ENCODE measurements at regions not wholly inside any gene's neighbourhood (a gene's known extent, or its start where the extent isn't known, plus 50 kb on each side); places are given as distances from the start of the nearest gene placed in this dataset.
A peak's percentile ranks its signal among the peaks of the same experiment; 100 is the strongest.

DNA sequence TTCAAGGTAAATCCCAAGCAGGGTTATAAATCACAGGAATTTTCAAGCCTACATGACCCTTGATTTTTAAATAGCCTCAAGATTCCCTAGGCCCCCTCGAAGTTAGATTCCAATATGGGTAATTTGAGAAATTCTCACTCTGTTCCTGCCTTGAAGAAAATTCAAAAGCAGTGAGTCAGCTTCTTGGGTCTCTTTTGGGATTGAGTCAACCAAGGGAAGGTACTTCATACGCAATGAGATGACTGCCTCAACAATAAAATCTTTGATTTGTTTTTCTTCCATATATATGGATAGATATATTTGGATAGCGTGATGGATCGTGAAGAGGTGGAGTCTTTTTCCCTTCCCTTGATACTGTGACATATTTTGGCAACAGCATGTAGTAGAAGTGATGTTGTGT, 180.4 kb upstream of the ATP2B1 start:
- Histone ChIP-seq H3K9me3 (ENCODE audit: control insufficient read depth, low read length) (no peaks in the 10 kb centered on the region), H3K27me3 (ENCODE audit: control insufficient read depth, insufficient read depth, low read length, poor library complexity, severe bottlenecking) (no peaks in the 10 kb centered on the region), H3K4me3 (ENCODE audit: insufficient read depth, low read depth, low read length) (no peak overlapping the region), H3K36me3 (ENCODE audit: control insufficient read depth, insufficient read depth, low read length) (no peaks in the 10 kb centered on the region), H3K27ac (ENCODE audit: insufficient read depth, low read depth, low read length, poor library complexity, severe bottlenecking) (no peak overlapping the region), H3K4me1 (ENCODE audit: control insufficient read depth, insufficient read depth, low read length) (peaks cover 20% of the 10 kb centered on the region)
- 95 to 100% methylated on average over 4 of the region's 4 CpGs for WGBS, 2 experiments

DNA sequence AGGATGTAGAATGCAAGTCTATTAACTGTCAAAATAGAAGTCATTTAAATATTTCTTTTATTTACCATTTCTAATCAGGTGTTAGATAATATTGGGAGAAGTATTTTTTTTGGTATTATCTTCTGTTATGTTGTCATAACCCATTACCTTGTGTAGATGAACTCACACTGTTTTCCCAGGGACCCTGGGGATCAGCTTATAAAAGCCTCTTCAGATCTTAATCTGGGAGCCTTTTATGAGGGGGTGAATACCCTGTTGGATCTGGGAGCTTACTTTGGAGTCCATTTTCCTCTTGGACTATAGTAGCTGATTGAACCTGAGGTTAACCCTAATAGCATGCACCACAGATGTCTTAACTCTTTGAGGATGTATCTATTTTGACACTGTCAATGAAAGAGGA, 176.3 kb upstream of the ATP2B1 start:
- no peaks in the 10 kb centered on the region for H3K27me3 ChIP-seq (ENCODE audit: control insufficient read depth, insufficient read depth, low read length, poor library complexity, severe bottlenecking)
- H3K4me1 ChIP-seq (ENCODE audit: control insufficient read depth, insufficient read depth, low read length), result peaks cover 42% of the 10 kb centered on the region
- H3K36me3 ChIP-seq (ENCODE audit: control insufficient read depth, insufficient read depth, low read length), result no peaks in the 10 kb centered on the region
- H3K4me3 ChIP-seq (ENCODE audit: insufficient read depth, low read depth, low read length), result no peak overlapping the region
- H3K9me3 ChIP-seq (ENCODE audit: control insufficient read depth, low read length), result no peaks in the 10 kb centered on the region
- peak overlapping the region; percentile 11 for H3K27ac ChIP-seq (ENCODE audit: insufficient read depth, low read depth, low read length, poor library complexity, severe bottlenecking)

DNA sequence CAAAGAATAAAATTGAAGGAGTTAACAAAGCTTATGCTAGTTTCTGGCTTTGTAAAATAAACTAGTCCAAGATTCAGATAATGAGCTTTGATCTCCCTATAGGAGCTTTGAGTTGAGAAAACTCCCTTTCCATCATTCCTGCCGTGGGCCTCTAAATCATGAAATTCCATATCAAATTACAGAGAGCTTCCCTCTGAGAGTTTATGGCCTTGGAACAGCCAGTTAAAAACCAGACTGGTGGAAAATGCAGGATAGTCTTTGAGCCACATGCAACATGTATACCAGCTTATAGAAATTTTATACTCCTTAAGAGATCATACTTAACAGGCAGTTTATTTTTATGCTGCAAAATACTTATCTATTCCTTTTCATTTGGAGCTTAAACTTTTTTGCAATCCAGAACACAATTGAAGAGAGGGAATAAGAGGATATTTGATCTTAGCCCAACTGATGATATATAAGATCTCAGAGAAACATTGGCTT, 175.8 kb upstream of the ATP2B1 start:
- Histone ChIP-seq H3K9me3 (ENCODE audit: control insufficient read depth, low read length) (no peaks in the 10 kb centered on the region), H3K36me3 (ENCODE audit: control insufficient read depth, insufficient read depth, low read length) (no peaks in the 10 kb centered on the region), H3K4me1 (ENCODE audit: control insufficient read depth, insufficient read depth, low read length) (peaks cover 42% of the 10 kb centered on the region), H3K27ac (ENCODE audit: insufficient read depth, low read depth, low read length, poor library complexity, severe bottlenecking) (peak overlapping the region; percentile 59), H3K27me3 (ENCODE audit: control insufficient read depth, insufficient read depth, low read length, poor library complexity, severe bottlenecking) (no peaks in the 10 kb centered on the region), H3K4me3 (ENCODE audit: insufficient read depth, low read depth, low read length) (no peak overlapping the region)
- WGBS, 2 experiments, result 0% methylated on average over 1 of the region's 1 CpG

DNA sequence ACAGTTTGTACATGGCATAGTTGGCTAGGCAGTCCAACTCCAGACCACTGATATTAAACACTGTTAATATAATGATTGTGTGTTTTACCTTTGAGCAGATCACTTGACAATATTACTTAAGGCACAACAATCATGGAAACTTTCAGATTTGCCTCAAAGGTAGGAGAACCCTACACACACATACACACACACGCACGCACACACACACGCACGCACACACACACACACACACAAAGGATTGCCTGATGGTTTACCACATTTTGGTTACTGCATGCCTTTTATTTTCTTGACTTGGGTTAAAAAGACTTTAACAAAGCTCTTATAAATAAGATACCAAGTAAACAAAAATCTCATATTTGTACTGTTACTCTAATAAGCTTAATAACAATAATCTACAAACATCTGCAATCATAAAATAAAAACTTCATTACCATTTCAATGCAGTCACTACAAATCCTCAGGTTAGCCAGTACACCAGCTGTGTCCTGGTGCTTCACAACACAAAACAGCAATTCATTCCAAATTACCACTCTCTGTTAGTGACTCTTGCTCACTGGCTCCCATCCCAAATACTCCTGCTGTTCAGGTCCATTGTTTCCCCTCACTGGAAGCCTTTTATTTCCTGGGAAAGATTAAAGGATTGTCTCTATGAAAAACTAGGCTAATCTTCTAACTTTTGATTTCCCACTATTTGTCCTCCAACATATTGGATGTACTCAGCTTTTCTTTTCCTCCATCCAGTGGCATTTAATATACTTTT, 175.2 kb upstream of the ATP2B1 start:
- H3K4me1 ChIP-seq (ENCODE audit: control insufficient read depth, insufficient read depth, low read length), result peaks cover 42% of the 10 kb centered on the region
- peak overlapping the region; percentile 59 for H3K27ac ChIP-seq (ENCODE audit: insufficient read depth, low read depth, low read length, poor library complexity, severe bottlenecking)
- no peaks in the 10 kb centered on the region for H3K36me3 ChIP-seq (ENCODE audit: control insufficient read depth, insufficient read depth, low read length)
- no peaks in the 10 kb centered on the region for H3K27me3 ChIP-seq (ENCODE audit: control insufficient read depth, insufficient read depth, low read length, poor library complexity, severe bottlenecking)
- no peak overlapping the region for H3K4me3 ChIP-seq (ENCODE audit: insufficient read depth, low read depth, low read length)
- no peaks in the 10 kb centered on the region for H3K9me3 ChIP-seq (ENCODE audit: control insufficient read depth, low read length)
- WGBS, 2 experiments, result 35 to 55% methylated on average over 4 of the region's 4 CpGs

DNA sequence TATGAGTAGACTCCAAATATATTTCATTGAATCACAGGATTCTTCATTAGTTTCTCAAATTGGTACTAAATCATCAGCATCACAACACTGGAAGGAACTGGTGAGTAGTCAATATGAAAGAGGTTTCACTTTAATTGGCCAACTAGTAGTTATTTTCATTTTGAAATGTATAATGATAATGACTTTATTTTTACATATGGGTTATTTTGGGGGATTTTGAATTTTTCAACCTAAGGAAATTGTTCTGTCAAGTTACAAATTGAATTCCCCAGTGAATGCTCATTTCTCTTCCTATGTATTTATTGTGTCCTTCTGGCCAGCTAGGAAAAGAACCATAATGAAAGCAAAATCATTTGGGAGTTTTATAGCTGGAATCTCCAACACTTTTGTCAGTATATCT, 174.2 kb upstream of the ATP2B1 start:
- H3K4me3 ChIP-seq (ENCODE audit: insufficient read depth, low read depth, low read length), result no peak overlapping the region
- peaks cover 42% of the 10 kb centered on the region for H3K4me1 ChIP-seq (ENCODE audit: control insufficient read depth, insufficient read depth, low read length)
- H3K27ac ChIP-seq (ENCODE audit: insufficient read depth, low read depth, low read length, poor library complexity, severe bottlenecking), result no peak overlapping the region
- H3K9me3 ChIP-seq (ENCODE audit: control insufficient read depth, low read length), result no peaks in the 10 kb centered on the region
- no peaks in the 10 kb centered on the region for H3K36me3 ChIP-seq (ENCODE audit: control insufficient read depth, insufficient read depth, low read length)
- H3K27me3 ChIP-seq (ENCODE audit: control insufficient read depth, insufficient read depth, low read length, poor library complexity, severe bottlenecking), result no peaks in the 10 kb centered on the region

DNA sequence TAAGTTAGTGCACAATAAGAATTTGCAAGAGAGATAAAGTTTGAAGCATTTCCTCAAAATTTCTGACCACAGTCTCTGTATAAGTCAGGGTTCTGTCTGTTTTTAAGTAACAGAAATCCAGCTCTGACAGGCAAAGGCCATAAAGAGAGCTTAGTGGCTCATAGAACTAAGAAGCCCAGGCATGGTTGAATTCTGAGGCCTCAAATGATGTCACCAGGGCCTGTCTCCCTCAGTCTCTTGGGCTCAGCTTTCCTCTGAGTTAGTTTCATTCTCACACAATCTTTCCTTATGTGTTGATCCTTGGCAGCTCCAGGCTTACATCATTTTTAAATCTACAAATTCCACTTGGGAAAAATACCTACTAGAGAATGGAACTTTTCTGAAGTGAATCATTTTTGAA, 173.4 kb upstream of the ATP2B1 start:
- Histone ChIP-seq H3K4me3 (ENCODE audit: insufficient read depth, low read depth, low read length) (no peak overlapping the region), H3K36me3 (ENCODE audit: control insufficient read depth, insufficient read depth, low read length) (no peaks in the 10 kb centered on the region), H3K27me3 (ENCODE audit: control insufficient read depth, insufficient read depth, low read length, poor library complexity, severe bottlenecking) (no peaks in the 10 kb centered on the region), H3K27ac (ENCODE audit: insufficient read depth, low read depth, low read length, poor library complexity, severe bottlenecking) (no peak overlapping the region), H3K4me1 (ENCODE audit: control insufficient read depth, insufficient read depth, low read length) (peaks cover 42% of the 10 kb centered on the region), H3K9me3 (ENCODE audit: control insufficient read depth, low read length) (no peaks in the 10 kb centered on the region)

DNA sequence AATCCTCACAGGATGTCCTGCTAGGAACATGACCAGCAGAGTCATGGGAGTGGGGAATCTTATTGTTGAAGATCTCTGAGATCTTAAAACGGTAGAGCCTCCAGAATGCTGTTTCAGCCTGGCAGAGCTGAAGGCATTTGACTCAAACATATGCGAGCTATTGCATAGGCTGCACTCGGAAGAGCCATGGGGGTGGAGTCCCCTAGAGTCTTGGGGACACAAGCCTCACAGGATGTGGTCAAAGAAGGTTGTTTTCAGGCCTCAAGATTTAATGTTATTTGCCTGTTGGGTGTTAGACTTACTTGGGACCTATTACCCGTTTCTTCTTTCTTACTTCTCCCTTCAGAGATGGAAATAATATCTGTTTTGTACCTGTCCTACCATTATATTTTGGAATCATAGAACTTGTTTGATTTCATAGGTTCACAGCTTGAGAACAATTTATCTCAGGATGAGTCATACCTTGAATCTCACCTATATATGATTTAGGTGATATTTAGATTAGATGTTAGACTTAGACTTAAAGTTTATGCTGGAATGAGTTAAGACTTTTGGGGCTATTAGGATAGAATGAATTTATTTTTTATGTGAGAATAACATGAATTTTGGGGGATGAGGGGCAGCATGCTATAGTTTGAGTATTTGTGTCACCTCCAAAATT, 172.2 kb upstream of the ATP2B1 start:
- H3K27ac ChIP-seq (ENCODE audit: insufficient read depth, low read depth, low read length, poor library complexity, severe bottlenecking), result no peak overlapping the region
- H3K4me1 ChIP-seq (ENCODE audit: control insufficient read depth, insufficient read depth, low read length), result peaks cover 39% of the 10 kb centered on the region
- H3K9me3 ChIP-seq (ENCODE audit: control insufficient read depth, low read length), result no peaks in the 10 kb centered on the region
- no peaks in the 10 kb centered on the region for H3K36me3 ChIP-seq (ENCODE audit: control insufficient read depth, insufficient read depth, low read length)
- WGBS, 2 experiments, result 76% methylated on average over 4 of the region's 4 CpGs
- H3K27me3 ChIP-seq (ENCODE audit: control insufficient read depth, insufficient read depth, low read length, poor library complexity, severe bottlenecking), result no peaks in the 10 kb centered on the region
- H3K4me3 ChIP-seq (ENCODE audit: insufficient read depth, low read depth, low read length), result no peak overlapping the region

DNA sequence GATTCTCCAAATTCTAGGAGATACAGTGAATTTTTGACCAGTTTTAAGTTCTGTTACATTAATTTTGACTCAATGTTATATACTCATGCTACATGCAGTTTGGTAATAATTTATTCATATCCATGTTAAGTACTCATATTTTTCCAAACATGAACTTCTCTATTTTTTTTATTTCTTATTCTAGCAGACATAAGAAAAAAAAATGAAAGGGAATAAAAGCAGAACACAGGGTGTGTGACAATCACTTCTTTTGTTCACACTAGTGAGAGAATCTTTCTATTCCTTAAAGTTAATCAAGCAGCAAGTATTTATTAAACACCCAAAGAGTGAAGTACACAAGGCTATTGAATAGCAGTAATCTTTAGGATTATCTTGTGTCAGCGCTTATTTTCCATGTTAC, 171.1 kb upstream of the ATP2B1 start:
- no peak overlapping the region for H3K27ac ChIP-seq (ENCODE audit: insufficient read depth, low read depth, low read length, poor library complexity, severe bottlenecking)
- no peaks in the 10 kb centered on the region for H3K9me3 ChIP-seq (ENCODE audit: control insufficient read depth, low read length)
- H3K4me1 ChIP-seq (ENCODE audit: control insufficient read depth, insufficient read depth, low read length), result peaks cover 29% of the 10 kb centered on the region
- 100% methylated on average over 1 of the region's 1 CpG for WGBS, 2 experiments
- no peaks in the 10 kb centered on the region for H3K36me3 ChIP-seq (ENCODE audit: control insufficient read depth, insufficient read depth, low read length)
- H3K27me3 ChIP-seq (ENCODE audit: control insufficient read depth, insufficient read depth, low read length, poor library complexity, severe bottlenecking), result no peaks in the 10 kb centered on the region
- no peak overlapping the region for H3K4me3 ChIP-seq (ENCODE audit: insufficient read depth, low read depth, low read length)

DNA sequence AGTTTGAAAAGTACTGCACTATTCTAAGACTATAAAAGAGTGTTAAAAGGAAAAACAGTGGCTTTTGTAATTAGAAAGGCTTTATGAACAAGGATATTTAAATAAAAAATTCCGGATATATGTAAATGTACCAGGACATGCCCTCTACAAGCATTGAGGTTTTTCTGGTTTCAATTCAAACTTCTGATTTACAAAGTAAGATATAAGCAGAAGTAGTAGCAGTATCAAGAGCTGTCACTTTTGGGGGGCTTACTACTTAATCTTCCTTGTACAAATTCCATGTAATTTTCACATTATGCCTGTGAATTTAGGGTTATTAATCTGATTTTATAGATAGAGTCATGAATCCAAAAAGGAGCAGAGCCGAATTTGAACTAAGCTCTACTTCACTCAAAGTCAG, 170.3 kb upstream of the ATP2B1 start:
- Histone ChIP-seq H3K4me1 (ENCODE audit: control insufficient read depth, insufficient read depth, low read length) (peaks cover 24% of the 10 kb centered on the region), H3K4me3 (ENCODE audit: insufficient read depth, low read depth, low read length) (no peak overlapping the region), H3K9me3 (ENCODE audit: control insufficient read depth, low read length) (no peaks in the 10 kb centered on the region), H3K27ac (ENCODE audit: insufficient read depth, low read depth, low read length, poor library complexity, severe bottlenecking) (no peak overlapping the region), H3K36me3 (ENCODE audit: control insufficient read depth, insufficient read depth, low read length) (no peaks in the 10 kb centered on the region), H3K27me3 (ENCODE audit: control insufficient read depth, insufficient read depth, low read length, poor library complexity, severe bottlenecking) (no peaks in the 10 kb centered on the region)
- WGBS, 2 experiments, result 96% methylated on average over 2 of the region's 2 CpGs

DNA sequence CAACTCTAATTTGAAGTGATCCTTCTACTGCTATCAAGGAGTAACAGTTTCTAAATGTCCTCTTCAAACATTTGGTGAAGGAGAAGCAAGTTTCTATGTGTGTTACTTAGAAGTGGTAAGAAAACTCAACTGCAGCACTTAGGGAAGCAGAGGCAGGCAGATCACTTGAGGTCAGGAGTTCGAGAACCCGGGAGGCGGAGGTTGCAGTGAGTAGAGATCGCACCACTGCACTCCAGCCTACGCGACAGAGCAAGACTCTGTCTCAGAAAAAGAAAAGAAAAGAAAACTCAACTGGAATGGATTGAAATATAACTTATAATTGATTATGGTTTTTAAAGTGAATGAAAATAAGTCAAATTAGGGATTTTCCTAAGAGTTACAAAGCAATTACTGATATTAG, 169.7 kb upstream of the ATP2B1 start:
- no peak overlapping the region for H3K27ac ChIP-seq (ENCODE audit: insufficient read depth, low read depth, low read length, poor library complexity, severe bottlenecking)
- no peaks in the 10 kb centered on the region for H3K27me3 ChIP-seq (ENCODE audit: control insufficient read depth, insufficient read depth, low read length, poor library complexity, severe bottlenecking)
- H3K36me3 ChIP-seq (ENCODE audit: control insufficient read depth, insufficient read depth, low read length), result no peaks in the 10 kb centered on the region
- H3K4me3 ChIP-seq (ENCODE audit: insufficient read depth, low read depth, low read length), result no peak overlapping the region
- peaks cover 20% of the 10 kb centered on the region for H3K4me1 ChIP-seq (ENCODE audit: control insufficient read depth, insufficient read depth, low read length)
- no peaks in the 10 kb centered on the region for H3K9me3 ChIP-seq (ENCODE audit: control insufficient read depth, low read length)
- 91 to 96% methylated on average over 6 of the region's 6 CpGs for WGBS, 2 experiments
